HEK293 (cell line): ENCODE measurements at regions not wholly inside any gene's neighbourhood (a gene's known extent, or its start where the extent isn't known, plus 50 kb on each side); places are given as distances from the start of the nearest gene placed in this dataset.
A peak's percentile ranks its signal among the peaks of the same experiment; 100 is the strongest.

Source experiments
- CTCF ChIP-seq: fragments of 450-650 bp; formaldehyde crosslinking; IDR thresholded peaks from 2 replicates; pipeline ENCODE4 v1.5.1; 2016; ENCODE audit warnings: missing biosample characterization, missing genetic modification characterization
- IKZF3 ChIP-seq: fragments of 450-650 bp; IDR thresholded peaks from 2 replicates; pipeline ENCODE4 v1.5.0; 2018; ENCODE audit warnings: missing biosample characterization, mild to moderate bottlenecking, missing genetic modification characterization, moderate library complexity
- KLF8 ChIP-seq: fragments of 450-650 bp; formaldehyde crosslinking; IDR thresholded peaks from 2 replicates; pipeline ENCODE4 v1.5.1; 2016; ENCODE audit warnings: missing biosample characterization, missing genetic modification characterization
- MEIS1 ChIP-seq: sonication (generic); formaldehyde crosslinking; IDR thresholded peaks from 2 replicates; pipeline ENCODE4 v1.8.1; 2022; ENCODE audit warnings: missing genetic modification reagents, mild to moderate bottlenecking, borderline replicate concordance
- OVOL3 ChIP-seq: fragments of 450-650 bp; formaldehyde crosslinking; IDR thresholded peaks from 2 replicates; pipeline ENCODE4 v1.5.1; 2016; ENCODE audit warnings: missing biosample characterization, missing genetic modification characterization
- SALL2 ChIP-seq: fragments of 450-650 bp; formaldehyde crosslinking; IDR thresholded peaks from 2 replicates; pipeline ENCODE4 v1.5.0; 2017; ENCODE audit warnings: missing biosample characterization, mild to moderate bottlenecking, missing genetic modification characterization, borderline replicate concordance
- SP3 ChIP-seq: fragments of 450-650 bp; formaldehyde crosslinking; IDR thresholded peaks from 2 replicates; pipeline ENCODE4 v1.5.1; 2016; ENCODE audit warnings: missing biosample characterization, missing genetic modification characterization
- WT1 ChIP-seq: fragments of 450-650 bp; formaldehyde crosslinking; IDR thresholded peaks from 2 replicates; pipeline ENCODE4 v1.5.1; 2016; ENCODE audit warnings: missing biosample characterization, missing genetic modification characterization
- ZEB2 ChIP-seq: fragments of 450-650 bp; formaldehyde crosslinking; IDR thresholded peaks from 2 replicates; pipeline ENCODE4 v1.5.1; 2016; ENCODE audit warnings: missing biosample characterization, missing genetic modification characterization
- ZFP69B ChIP-seq: fragments of 450-650 bp; formaldehyde crosslinking; IDR thresholded peaks from 2 replicates; pipeline ENCODE4 v1.5.1; 2016; ENCODE audit warnings: missing biosample characterization, missing genetic modification characterization
- ZNF138 ChIP-seq: fragments of 450-650 bp; formaldehyde crosslinking; IDR thresholded peaks from 2 replicates; pipeline ENCODE4 v1.5.1; 2016; ENCODE audit warnings: missing biosample characterization, missing genetic modification characterization, borderline replicate concordance
- ZNF169 ChIP-seq: fragments of 450-650 bp; formaldehyde crosslinking; IDR thresholded peaks from 2 replicates; pipeline ENCODE4 v1.5.1; 2016; ENCODE audit warnings: missing biosample characterization, missing genetic modification characterization
- ZNF175 ChIP-seq: fragments of 450-650 bp; formaldehyde crosslinking; IDR thresholded peaks from 2 replicates; pipeline ENCODE4 v1.5.1; 2016; ENCODE audit warnings: missing biosample characterization, missing genetic modification characterization
- ZNF24 ChIP-seq: fragments of 450-650 bp; formaldehyde crosslinking; IDR thresholded peaks from 2 replicates; pipeline ENCODE4 v1.5.1; 2016; ENCODE audit warnings: missing biosample characterization, missing genetic modification characterization
- ZNF324 ChIP-seq: fragments of 450-650 bp; formaldehyde crosslinking; IDR thresholded peaks from 2 replicates; pipeline ENCODE4 v1.5.1; 2016; ENCODE audit warnings: missing biosample characterization, missing genetic modification characterization
- ZNF362 ChIP-seq: fragments of 450-650 bp; formaldehyde crosslinking; IDR thresholded peaks from 2 replicates; pipeline ENCODE4 v1.5.1; 2016; ENCODE audit warnings: missing biosample characterization, missing genetic modification characterization
- ZNF391 ChIP-seq: fragments of 450-650 bp; formaldehyde crosslinking; IDR thresholded peaks from 2 replicates; pipeline ENCODE4 v1.5.1; 2016; ENCODE audit warnings: low read depth, missing biosample characterization, missing genetic modification characterization, borderline replicate concordance
- ZNF416 ChIP-seq: fragments of 450-650 bp; formaldehyde crosslinking; IDR thresholded peaks from 2 replicates; pipeline ENCODE4 v1.5.1; 2016; ENCODE audit warnings: missing biosample characterization, missing genetic modification characterization
- ZNF548 ChIP-seq: fragments of 450-650 bp; formaldehyde crosslinking; IDR thresholded peaks from 2 replicates; pipeline ENCODE4 v1.5.1; 2016; ENCODE audit warnings: missing biosample characterization, missing genetic modification characterization
- ZNF626 ChIP-seq: fragments of 450-650 bp; sonication (Bioruptor Pico); formaldehyde crosslinking; IDR thresholded peaks from 2 replicates; pipeline ENCODE4 v1.5.1; 2018; ENCODE audit warnings: missing biosample characterization, missing genetic modification characterization, inconsistent platforms
- ZNF654 ChIP-seq: fragments of 450-650 bp; formaldehyde crosslinking; IDR thresholded peaks from 2 replicates; pipeline ENCODE4 v1.5.1; 2016; ENCODE audit warnings: low read depth, missing biosample characterization, missing genetic modification characterization
- ZNF660 ChIP-seq: fragments of 450-650 bp; IDR thresholded peaks from 2 replicates; pipeline ENCODE4 v1.5.1; 2018; ENCODE audit warnings: missing biosample characterization, mild to moderate bottlenecking, missing genetic modification characterization
- ZNF707 ChIP-seq: fragments of 450-650 bp; formaldehyde crosslinking; IDR thresholded peaks from 2 replicates; pipeline ENCODE4 v1.5.1; 2016; ENCODE audit warnings: missing biosample characterization, missing genetic modification characterization
- ZNF76 ChIP-seq: fragments of 450-650 bp; formaldehyde crosslinking; IDR thresholded peaks from 2 replicates; pipeline ENCODE4; 2016; ENCODE audit warnings: low read depth, missing biosample characterization, missing genetic modification characterization, borderline replicate concordance
- ZSCAN5A ChIP-seq: fragments of 450-650 bp; formaldehyde crosslinking; IDR thresholded peaks from 2 replicates; pipeline ENCODE4 v1.5.1; 2016; ENCODE audit warnings: missing biosample characterization, missing genetic modification characterization
- TF ChIP-seq, protein P1 (sequence below): fragments of 450-650 bp; IDR thresholded peaks from 2 replicates; pipeline ENCODE4 v1.5.1; 2018; ENCODE audit warnings: missing biosample characterization, missing genetic modification characterization
- TF ChIP-seq, protein P2 (sequence below): sonication (generic); formaldehyde crosslinking; IDR thresholded peaks from 2 replicates; pipeline ENCODE4 v1.8.1; 2022; ENCODE audit warnings: mild to moderate bottlenecking, moderate library complexity, missing genetic modification reagents
- TF ChIP-seq, protein P3 (sequence below): fragments of 450-650 bp; formaldehyde crosslinking; IDR thresholded peaks from 2 replicates; pipeline ENCODE4 v1.5.1; 2017; ENCODE audit warnings: missing biosample characterization, missing genetic modification characterization
- TF ChIP-seq, protein P4 (sequence below): fragments of 450-650 bp; formaldehyde crosslinking; IDR thresholded peaks from 2 replicates; pipeline ENCODE4 v1.5.1; 2016; ENCODE audit warnings: missing biosample characterization, missing genetic modification characterization
- TF ChIP-seq, protein P5 (sequence below): fragments of 450-650 bp; formaldehyde crosslinking; IDR thresholded peaks from 2 replicates; pipeline ENCODE4 v1.5.1; 2016; ENCODE audit warnings: missing biosample characterization, missing genetic modification characterization

DNA sequence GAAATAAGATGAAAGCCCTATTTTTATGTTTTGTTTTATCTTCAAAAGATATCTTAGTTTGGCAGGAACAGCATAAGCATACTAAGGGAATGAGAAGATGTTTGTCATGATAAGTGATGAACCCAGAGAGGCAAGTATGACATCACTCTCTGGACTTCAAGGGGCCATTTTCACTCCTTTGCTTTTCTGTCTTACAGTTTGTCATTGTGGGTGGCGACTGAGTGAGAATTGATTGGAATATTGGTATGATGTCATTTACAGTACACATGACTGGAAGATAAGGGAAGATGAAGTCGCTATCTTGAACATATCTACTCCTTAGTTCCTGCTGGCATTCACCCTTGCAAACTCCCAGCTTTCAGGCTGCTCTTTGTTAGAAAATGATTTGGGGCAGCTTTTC, 258.1 kb upstream of the RAB4A start (continued):
- TF ChIP-seq ZNF24 (tag by site-specific recombination): peak; percentile 55; the same call in 1 of the 2 replicates
- 0 out of 2 replicates have a peak, but pooled peaks have one; percentile 27 for TF ChIP-seq IKZF3 (tag by site-specific recombination)
- no peak for TF ChIP-seq WT1
- TF ChIP-seq MEIS1 (CRISPR knock-in tag): no peak
- no peak for TF ChIP-seq ZNF626 (tag by site-specific recombination)
- no peak for TF ChIP-seq SP3
- no peak for TF ChIP-seq ZNF169 (tag by site-specific recombination)
- no peak for TF ChIP-seq ZNF416 (tag by site-specific recombination)
- no peak for TF ChIP-seq CTCF (tag by site-specific recombination)
- 0 out of 2 replicates have a peak, but pooled peaks have one; percentile 9 for TF ChIP-seq ZNF660
- no peak for TF ChIP-seq ZNF391 (tag by site-specific recombination)
- no peak for TF ChIP-seq ZNF138 (tag by site-specific recombination)
- no peak for TF ChIP-seq KLF8 (tag by site-specific recombination)
- TF ChIP-seq ZNF362 (tag by site-specific recombination): no peak
- TF ChIP-seq, protein P1, sequence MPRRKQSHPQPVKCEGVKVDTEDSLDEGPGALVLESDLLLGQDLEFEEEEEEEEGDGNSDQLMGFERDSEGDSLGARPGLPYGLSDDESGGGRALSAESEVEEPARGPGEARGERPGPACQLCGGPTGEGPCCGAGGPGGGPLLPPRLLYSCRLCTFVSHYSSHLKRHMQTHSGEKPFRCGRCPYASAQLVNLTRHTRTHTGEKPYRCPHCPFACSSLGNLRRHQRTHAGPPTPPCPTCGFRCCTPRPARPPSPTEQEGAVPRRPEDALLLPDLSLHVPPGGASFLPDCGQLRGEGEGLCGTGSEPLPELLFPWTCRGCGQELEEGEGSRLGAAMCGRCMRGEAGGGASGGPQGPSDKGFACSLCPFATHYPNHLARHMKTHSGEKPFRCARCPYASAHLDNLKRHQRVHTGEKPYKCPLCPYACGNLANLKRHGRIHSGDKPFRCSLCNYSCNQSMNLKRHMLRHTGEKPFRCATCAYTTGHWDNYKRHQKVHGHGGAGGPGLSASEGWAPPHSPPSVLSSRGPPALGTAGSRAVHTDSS (tag by site-specific recombination): no peak
- no peak for TF ChIP-seq OVOL3 (tag by site-specific recombination)
- no peak for TF ChIP-seq ZNF654 (tag by site-specific recombination)
- no peak for TF ChIP-seq ZNF324 (tag by site-specific recombination)
- no peak for TF ChIP-seq ZNF707 (tag by site-specific recombination)
- no peak for TF ChIP-seq ZNF175
- TF ChIP-seq, protein P2, sequence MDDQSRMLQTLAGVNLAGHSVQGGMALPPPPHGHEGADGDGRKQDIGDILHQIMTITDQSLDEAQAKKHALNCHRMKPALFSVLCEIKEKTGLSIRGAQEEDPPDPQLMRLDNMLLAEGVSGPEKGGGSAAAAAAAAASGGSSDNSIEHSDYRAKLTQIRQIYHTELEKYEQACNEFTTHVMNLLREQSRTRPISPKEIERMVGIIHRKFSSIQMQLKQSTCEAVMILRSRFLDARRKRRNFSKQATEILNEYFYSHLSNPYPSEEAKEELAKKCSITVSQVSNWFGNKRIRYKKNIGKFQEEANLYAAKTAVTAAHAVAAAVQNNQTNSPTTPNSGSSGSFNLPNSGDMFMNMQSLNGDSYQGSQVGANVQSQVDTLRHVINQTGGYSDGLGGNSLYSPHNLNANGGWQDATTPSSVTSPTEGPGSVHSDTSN (CRISPR knock-in tag): no peak
- no peak for TF ChIP-seq ZNF548 (tag by site-specific recombination)
- TF ChIP-seq, protein P3, sequence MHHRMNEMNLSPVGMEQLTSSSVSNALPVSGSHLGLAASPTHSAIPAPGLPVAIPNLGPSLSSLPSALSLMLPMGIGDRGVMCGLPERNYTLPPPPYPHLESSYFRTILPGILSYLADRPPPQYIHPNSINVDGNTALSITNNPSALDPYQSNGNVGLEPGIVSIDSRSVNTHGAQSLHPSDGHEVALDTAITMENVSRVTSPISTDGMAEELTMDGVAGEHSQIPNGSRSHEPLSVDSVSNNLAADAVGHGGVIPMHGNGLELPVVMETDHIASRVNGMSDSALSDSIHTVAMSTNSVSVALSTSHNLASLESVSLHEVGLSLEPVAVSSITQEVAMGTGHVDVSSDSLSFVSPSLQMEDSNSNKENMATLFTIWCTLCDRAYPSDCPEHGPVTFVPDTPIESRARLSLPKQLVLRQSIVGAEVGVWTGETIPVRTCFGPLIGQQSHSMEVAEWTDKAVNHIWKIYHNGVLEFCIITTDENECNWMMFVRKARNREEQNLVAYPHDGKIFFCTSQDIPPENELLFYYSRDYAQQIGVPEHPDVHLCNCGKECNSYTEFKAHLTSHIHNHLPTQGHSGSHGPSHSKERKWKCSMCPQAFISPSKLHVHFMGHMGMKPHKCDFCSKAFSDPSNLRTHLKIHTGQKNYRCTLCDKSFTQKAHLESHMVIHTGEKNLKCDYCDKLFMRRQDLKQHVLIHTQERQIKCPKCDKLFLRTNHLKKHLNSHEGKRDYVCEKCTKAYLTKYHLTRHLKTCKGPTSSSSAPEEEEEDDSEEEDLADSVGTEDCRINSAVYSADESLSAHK (tag by site-specific recombination): no peak
- TF ChIP-seq, protein P4, sequence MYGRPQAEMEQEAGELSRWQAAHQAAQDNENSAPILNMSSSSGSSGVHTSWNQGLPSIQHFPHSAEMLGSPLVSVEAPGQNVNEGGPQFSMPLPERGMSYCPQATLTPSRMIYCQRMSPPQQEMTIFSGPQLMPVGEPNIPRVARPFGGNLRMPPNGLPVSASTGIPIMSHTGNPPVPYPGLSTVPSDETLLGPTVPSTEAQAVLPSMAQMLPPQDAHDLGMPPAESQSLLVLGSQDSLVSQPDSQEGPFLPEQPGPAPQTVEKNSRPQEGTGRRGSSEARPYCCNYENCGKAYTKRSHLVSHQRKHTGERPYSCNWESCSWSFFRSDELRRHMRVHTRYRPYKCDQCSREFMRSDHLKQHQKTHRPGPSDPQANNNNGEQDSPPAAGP (tag by site-specific recombination): peak; percentile 60; the same call in 1 of the 2 replicates
- no peak for TF ChIP-seq ZSCAN5A (tag by site-specific recombination)
- no peak for TF ChIP-seq SALL2 (tag by site-specific recombination)
- TF ChIP-seq, protein P5, sequence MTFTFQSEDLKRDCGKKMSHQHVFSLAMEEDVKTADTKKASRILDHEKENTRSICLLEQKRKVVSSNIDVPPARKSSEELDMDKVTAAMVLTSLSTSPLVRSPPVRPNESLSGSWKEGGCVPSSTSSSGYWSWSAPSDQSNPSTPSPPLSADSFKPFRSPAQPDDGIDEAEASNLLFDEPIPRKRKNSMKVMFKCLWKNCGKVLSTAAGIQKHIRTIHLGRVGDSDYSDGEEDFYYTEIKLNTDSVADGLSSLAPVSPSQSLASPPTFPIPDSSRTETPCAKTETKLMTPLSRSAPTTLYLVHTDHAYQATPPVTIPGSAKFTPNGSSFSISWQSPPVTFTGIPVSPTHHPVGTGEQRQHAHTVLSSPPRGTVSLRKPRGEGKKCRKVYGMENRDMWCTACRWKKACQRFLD (tag by site-specific recombination): no peak
- TF ChIP-seq ZEB2 (tag by site-specific recombination): peak; percentile 88
- TF ChIP-seq ZNF76 (tag by site-specific recombination): no peak
- peak; percentile 44; the same call in 1 of the 2 replicates for TF ChIP-seq ZFP69B (tag by site-specific recombination)
